GM03348 (cell line): ENCODE measurements at regions not wholly inside any gene's neighbourhood (a gene's known extent, or its start where the extent isn't known, plus 50 kb on each side); places are given as distances from the start of the nearest gene placed in this dataset.
"Not testable (repeated sequence)": the region's sequence is repeated elsewhere in the genome, so short reads cannot be mapped to it uniquely, and the experiment has no call there.

ENCODE experiments used
- DNase-seq: peaks from one replicate; pipeline ENCODE4 v3.0.0; 2012; ENCODE audit warnings: low spot score

GRCh38 chr13:58191754-58192153, 560.2 kb downstream of the PCDH17 start:
- DNase-seq, result no peak

- DNase-seq, result no peak
These were observed 570.6 kb downstream of the PCDH17 start for GRCh38 chr13:58202099-58202498.

DNA sequence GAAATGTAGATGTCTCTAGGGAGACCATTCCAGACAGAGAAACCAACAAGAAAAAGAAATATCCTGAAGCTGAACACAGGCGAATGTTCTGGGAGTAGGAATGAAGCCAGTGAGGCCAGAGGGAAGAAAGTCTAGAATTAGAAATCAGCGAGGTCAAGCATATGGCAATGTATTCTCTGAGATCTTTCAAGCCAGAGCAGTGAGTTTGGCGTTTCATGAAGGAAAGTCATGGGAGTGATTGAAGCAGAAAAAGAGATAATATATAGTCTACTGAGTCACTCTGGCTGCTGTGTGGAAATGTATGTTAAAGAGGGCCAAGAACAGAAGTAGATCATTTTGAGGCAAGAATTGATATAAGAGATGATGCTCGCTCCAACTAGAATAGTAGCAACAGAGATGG, 576.0 kb downstream of the PCDH17 start:
- no peak for DNase-seq

DNA sequence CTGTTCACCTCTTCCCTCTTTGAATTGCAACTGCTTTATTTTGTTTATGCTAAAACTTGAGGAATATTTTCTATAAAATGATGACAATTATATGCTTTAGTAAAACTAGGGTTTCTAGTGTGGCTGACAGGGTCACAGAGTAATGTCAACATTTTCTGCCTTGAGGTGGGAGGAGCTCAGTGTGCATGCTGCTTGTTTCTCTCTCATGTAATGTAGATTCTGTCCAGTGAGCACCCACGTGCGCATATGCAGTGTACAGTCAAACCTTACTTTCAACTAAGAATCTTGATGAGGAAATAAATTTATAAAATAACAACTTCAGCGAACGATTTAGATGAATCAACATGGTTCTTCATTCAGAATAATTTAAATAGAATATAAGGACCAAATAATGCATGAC, 603.9 kb downstream of the PCDH17 start:
- DNase-seq, result no peak

DNA sequence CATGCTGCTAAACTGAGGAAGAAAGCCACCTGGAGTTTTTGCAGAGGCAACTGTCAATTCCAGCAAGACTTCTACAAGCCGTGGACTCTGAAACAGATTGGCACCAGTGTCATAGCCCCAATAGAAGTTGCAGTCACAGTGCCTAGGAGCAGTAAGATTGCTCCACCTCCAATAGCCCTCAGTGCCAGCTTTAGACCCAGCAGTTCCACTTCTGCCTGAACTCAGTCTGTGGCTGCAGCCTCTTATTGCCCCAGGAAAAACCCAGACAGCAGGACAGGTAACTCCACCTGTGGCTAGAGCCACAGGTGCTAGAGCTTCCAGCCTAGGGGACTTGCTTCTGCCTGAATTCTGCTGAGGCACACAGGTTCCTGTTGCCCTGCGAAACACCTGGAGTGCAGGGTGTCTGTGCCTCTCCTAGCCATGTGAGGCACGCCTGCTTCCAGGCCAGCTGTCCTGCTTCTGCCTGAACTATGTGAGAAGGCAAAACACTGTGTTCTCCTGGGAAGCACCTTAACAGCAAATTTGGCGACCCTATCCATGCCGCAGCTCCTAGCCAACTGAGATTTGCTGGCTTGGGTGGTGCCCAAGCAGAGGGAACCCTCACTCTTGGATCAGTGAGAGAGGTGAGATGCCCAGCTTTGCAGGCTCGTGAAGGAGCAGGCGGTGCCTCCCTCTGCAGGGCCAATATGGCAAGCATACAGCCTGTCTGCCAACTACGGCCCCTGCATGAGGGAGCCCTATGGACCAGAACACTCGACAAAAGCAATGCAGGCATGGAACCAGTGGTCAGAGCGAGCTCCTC, 607.6 kb downstream of the PCDH17 start:
- no peak for DNase-seq

DNA sequence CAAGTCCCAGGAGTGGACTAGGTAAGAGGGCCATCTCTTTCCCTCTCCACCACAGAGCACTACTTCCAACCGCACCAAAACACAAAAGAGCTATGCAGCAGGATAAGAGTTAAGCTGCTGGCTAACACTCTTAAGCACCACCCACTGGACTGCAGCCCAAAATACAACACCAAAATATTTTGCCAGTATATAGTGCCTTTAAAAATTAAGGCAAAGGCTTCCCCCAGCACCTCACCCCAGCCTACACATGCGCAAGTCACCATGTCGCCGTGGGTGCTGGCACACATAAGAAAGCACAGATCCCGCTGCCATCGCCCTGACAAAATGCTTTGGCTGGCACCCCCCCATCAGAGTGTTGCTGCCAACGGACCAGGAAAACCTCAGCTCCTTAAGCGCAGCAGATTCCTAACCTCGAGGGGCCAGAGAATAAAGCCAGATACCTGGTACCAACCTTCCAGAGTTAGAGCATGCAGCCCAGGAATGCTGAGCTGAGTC, 608.3 kb downstream of the PCDH17 start:
- no peak for DNase-seq

GRCh38 chr13:58247080-58247479, 615.5 kb downstream of the PCDH17 start:
- DNase-seq, result no peak

DNA sequence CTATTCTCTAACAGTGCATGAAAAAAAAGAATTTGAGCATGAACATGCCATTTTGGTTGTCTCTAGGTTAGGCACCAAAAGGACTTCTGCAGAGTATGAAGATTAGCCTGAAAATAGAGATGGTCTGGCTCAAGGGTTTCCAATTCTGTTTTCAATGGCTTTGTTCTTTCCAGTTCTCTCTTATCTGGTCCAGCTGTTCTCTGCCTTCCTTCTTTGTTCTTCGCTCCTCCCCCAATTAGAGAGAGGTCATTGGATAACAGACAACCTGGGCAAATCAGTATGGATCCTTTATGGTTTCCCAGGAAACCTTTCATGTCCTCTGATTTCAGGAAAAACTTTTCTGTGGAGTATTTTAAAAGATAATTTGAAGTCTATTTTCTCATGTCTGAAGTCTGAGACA, 623.4 kb downstream of the PCDH17 start:
- no peak for DNase-seq

DNA sequence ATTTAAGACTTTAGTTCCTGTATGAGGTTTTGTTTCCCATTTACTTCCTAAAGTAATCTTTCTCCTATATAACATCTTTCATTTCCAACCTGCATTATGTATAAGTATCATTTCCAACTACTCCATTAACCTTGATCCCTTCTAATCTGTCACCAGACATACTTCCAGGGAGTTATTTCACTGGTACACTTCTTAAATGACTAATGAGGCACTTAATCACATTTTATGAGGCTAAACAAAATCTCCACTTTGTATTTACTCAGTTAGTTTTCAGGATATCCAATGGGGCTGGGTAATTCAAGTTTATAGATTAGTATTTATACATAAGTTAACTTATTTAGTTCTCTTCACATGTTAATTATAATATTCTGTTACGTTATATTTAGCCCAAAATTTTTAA, 634.7 kb downstream of the PCDH17 start:
- no peak for DNase-seq

DNA sequence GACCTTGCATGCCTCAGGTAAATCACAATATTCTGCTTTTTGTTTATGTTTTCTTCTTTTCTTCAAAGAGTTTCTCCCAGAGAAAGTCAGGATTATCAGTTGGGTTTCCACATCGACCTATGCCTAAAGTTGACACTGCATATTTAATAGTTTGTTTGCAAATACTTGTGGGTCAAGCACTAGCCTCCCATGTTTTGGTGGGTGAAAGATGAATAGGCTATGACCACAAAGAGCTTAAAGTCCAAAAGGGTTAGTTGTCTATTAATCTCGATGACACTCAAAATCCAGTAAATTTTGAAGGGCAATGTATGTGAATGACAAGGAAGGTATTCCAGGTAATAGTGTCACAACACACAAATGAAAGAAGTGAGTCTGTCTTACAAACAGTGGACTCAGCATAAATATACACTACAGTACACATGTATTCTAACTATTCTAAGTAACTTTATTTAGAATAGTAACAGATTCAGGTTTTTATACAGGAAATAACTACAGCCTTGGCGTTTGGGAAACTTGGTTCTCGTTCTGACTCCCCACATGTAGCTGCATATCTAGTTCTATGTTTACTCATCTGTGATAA, 667.1 kb downstream of the PCDH17 start:
- DNase-seq, result no peak

- no peak for DNase-seq
These were observed 668.7 kb downstream of the PCDH17 start for GRCh38 chr13:58300224-58300623.

DNA sequence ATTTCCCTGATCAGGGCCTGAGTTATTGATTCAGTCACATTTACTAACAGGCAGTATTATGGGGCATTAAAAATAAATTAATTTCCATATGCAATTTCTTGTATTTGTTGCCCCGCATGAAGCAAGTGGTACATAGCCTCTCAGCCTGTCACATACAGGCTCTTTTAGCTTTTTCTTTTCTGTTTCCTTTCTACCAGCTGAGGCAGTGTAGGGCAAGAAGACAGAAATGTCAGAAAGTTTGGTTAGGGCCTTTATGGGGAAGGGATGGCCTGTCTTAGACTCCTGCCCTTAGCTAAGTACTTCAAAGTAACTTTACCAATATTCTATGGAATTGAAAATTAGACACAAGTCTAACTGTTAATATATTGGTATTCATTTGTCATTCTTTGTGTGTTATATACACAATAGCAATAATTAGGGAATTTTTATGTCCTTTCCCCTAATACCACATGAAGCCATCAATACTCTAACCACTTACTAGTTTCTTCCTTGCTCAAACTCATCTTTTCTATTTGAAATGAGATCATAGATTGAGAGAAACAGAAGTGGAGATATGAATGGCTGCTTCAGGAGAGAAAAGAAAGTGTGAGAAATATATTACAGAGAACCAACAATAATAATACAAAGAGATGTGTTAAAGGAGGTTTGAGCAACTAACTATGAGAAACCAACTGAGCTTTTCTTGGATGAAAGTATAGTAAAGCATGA, 669.6 kb downstream of the PCDH17 start:
- DNase-seq, result no peak

DNA sequence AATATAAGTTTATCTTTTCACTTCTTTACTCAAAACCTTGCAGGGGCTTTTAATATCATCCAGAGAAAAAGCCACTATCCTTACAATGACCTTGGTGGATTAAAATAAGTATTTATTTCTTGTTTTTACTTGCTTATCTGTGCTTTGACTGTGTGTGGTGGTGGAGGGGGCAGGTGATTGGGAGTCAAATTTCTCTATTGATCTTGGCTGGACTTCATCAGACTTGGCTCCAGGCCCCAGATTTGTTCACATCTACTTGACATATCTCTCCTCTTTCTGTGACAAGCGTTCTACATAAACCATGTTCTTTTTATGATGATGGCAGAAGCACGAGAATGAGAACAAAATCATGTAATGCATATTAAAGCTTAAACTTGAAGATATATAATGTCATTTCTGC, 670.8 kb downstream of the PCDH17 start:
- DNase-seq, result no peak

DNA sequence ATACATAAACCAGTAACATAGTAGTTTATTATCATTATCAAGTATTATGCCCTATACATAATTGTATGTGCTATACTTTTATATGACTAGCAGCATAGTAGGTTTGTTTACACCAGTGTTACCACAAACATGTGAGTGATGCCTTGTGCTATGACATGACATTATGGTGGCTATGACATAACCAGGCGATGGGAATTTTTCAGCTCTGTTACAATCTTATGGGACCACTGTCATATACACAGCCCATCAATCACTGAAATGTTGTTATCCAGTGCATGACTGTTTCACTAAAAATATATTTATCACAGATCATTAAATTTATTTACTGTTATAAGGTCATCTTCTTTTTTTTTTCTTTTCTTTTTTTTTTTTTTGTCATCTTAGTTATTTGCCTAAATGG, 674.5 kb downstream of the PCDH17 start:
- no peak for DNase-seq

- no peak for DNase-seq
These were observed 681.7 kb downstream of the PCDH17 start for GRCh38 chr13:58313219-58313618.

DNA sequence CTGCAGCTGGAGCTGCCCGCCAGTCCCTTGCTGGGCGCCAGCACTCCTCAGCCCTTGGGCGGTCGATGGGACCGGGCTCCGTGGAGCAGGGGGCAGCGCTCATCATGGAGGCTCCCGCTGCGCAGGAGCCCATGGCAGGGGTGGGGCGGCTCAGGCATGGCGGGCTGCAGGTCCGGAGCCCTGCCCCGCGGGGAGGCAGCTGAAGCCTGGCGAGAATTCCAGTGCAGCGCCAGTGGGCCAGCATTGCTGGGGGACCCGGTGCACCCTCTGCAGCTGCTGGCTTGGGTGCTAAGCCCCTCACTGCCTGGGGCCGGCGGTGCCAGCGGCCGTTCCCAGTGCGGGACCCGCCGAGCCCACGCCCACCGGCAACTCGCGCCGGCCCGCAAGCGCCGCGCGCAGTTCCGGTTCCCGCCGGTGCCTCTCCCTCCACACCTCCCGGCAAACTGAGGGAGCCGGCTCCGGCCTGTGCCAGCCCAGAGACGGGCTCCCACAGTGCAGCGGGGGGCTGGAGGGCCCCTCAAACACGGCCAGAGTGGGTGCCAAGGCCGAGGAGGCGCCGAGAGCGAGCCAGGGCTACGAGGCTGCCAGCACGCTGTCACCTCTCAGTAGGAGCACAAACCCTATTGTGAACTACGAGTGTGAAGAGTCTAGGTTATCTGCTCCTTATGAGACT, 687.1 kb downstream of the PCDH17 start:
- DNase-seq, result no peak

DNA sequence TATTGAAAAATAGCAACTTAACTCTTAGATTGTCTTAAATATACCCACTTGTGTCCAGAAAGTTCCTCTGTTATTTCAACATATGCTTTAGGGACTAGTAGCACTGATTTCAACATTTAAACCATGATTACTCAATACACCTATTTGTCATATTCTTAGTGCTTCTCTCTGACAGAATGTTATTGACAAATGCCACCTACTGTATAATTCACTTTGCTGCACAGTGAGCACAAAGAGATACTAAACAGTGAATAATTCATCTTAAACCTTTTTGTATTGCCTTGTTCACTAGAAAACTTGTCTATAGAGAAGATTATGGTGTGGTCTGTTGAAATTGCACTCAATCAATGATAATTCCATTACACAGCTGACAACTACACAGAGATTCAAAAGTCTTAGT, 692.6 kb downstream of the PCDH17 start:
- DNase-seq, result no peak

- no peak for DNase-seq
These were observed 698.2 kb downstream of the PCDH17 start for GRCh38 chr13:58329746-58330145.

DNA sequence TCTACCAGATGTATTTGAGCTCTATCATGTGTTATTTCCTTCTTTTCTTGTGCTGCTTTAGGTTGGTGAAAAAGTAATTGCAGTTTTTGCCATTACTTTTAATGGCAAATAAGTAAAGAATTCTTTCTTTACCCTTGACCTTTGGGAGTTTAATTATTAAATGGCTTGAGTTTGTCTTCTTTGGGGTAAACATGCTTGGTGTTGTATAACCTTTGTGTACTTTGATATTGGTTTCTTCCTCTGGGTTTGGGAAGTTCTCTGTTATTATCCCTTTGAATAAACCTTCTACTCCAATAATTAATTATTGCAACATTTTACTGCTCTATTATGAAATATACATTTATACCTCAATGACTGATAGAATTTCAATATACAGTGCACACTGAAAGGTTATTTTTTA, 709.4 kb downstream of the PCDH17 start:
- DNase-seq, result no peak

- DNase-seq, result no peak
These were observed 709.8 kb downstream of the PCDH17 start for GRCh38 chr13:58341318-58341717.

GRCh38 chr13:58343076-58343475, 711.5 kb downstream of the PCDH17 start:
- DNase-seq, result no peak

GRCh38 chr13:58352100-58352499, 720.6 kb downstream of the PCDH17 start:
- not testable (repeated sequence) for DNase-seq

- no peak for DNase-seq
These were observed 738.4 kb downstream of the PCDH17 start for GRCh38 chr13:58369936-58370335.
